Loucy (cell line): ENCODE measurements at regions not wholly inside any gene's neighbourhood (a gene's known extent, or its start where the extent isn't known, plus 50 kb on each side); places are given as distances from the start of the nearest gene placed in this dataset.

ENCODE experiments used
- H2AFZ ChIP-seq: fragments of 200-600 bp; sonication (generic); 2 replicates; pipeline ENCODE4 v1.6.0; 2016; ENCODE audit warnings: antibody characterized with exemption, mild to moderate bottlenecking, low read length, moderate library complexity
- H3F3A ChIP-seq: fragments of 200-600 bp; 2 replicates; pipeline ENCODE4 v1.6.0; 2016; ENCODE audit warnings: antibody characterized with exemption, low read depth, mild to moderate bottlenecking
- H3K27me3 ChIP-seq: fragments of 200-600 bp; sonication (generic); 2 replicates; pipeline ENCODE4 v1.6.1; 2014; ENCODE audit warnings: low read length, mild to moderate bottlenecking; ENCODE audit not compliant: insufficient read depth, poor library complexity, severe bottlenecking
- H3K36me3 ChIP-seq: fragments of 200-600 bp; sonication (generic); 2 replicates; pipeline ENCODE4 v1.6.1; 2016; ENCODE audit warnings: low read length; ENCODE audit not compliant: insufficient read depth
- H3K4me1 ChIP-seq: fragments of 200-600 bp; sonication (generic); 2 replicates; pipeline ENCODE4 v1.5.1; 2014; ENCODE audit warnings: low read length, mild to moderate bottlenecking; ENCODE audit not compliant: insufficient read depth, poor library complexity, severe bottlenecking
- H3K4me2 ChIP-seq: fragments of 200-600 bp; sonication (generic); 2 replicates; pipeline ENCODE4 v1.6.0; 2014; ENCODE audit warnings: antibody characterized with exemption, low read length, low read depth, mild to moderate bottlenecking; ENCODE audit not compliant: poor library complexity, severe bottlenecking
- H3K4me3 ChIP-seq: fragments of 200-600 bp; sonication (generic); 2 replicates; pipeline ENCODE4 v1.5.1; 2014; ENCODE audit warnings: low read length, mild to moderate bottlenecking, mixed read lengths; ENCODE audit not compliant: poor library complexity, severe bottlenecking
- H3K79me2 ChIP-seq: fragments of 200-600 bp; sonication (generic); 2 replicates; pipeline ENCODE4 v1.6.1; 2014; ENCODE audit warnings: low read length; ENCODE audit not compliant: insufficient read depth
- H3K9ac ChIP-seq: fragments of 200-600 bp; sonication (generic); 2 replicates; pipeline ENCODE4 v1.6.0; 2014; ENCODE audit warnings: mild to moderate bottlenecking, low read depth, low read length, moderate library complexity; ENCODE audit not compliant: poor library complexity, severe bottlenecking
- H3K9me2 ChIP-seq: fragments of 200-600 bp; sonication (generic); replicated peaks from 2 replicates; pipeline ENCODE4 v1.6.1; 2016; ENCODE audit warnings: low read depth, low read length, mixed read lengths
- H3K9me3 ChIP-seq: fragments of 200-600 bp; sonication (generic); 2 replicates; pipeline ENCODE4 v1.6.1; 2014; ENCODE audit warnings: mild to moderate bottlenecking, antibody characterized with exemption, low read length, low read depth; ENCODE audit not compliant: insufficient read depth
- H4K20me1 ChIP-seq: fragments of 200-600 bp; sonication (generic); 2 replicates; pipeline ENCODE4 v1.6.0; 2014; ENCODE audit warnings: antibody characterized with exemption, low read length, mild to moderate bottlenecking; ENCODE audit not compliant: insufficient read depth, poor library complexity, severe bottlenecking
- CTCF ChIP-seq: fragments of 200-600 bp; sonication (generic); conservative IDR thresholded peaks from 2 replicates; pipeline ENCODE4 v1.5.1; 2014; ENCODE audit warnings: mild to moderate bottlenecking, antibody characterized with exemption, low read length
- EZH2phosphoT487 ChIP-seq: fragments of 200-600 bp; IDR thresholded peaks from 2 replicates; pipeline ENCODE4 v1.6.1; 2018; ENCODE audit warnings: antibody characterized with exemption, mild to moderate bottlenecking, moderate library complexity, borderline replicate concordance

GRCh38 chr5:128673970-128674369, 135.9 kb upstream of the FBN2 start:
- H3K27me3 ChIP-seq, result no peaks in the 10 kb centered on the region
- TF ChIP-seq CTCF (no peak), EZH2phosphoT487 (no peak)
- no peaks in the 10 kb centered on the region for H3K4me1 ChIP-seq
- H4K20me1 ChIP-seq, result no peaks in the 10 kb centered on the region
- H3F3A ChIP-seq, result no peaks in the 10 kb centered on the region
- no peak overlapping the region for H3K4me2 ChIP-seq
- H3K9me3 ChIP-seq, result no peaks in the 10 kb centered on the region
- no peak overlapping the region for H3K9ac ChIP-seq
- H3K4me3 ChIP-seq, result no peak overlapping the region
- H2AFZ ChIP-seq, result no peak overlapping the region
- no peaks in the 10 kb centered on the region for H3K9me2 ChIP-seq
- no peaks in the 10 kb centered on the region for H3K79me2 ChIP-seq
- H3K36me3 ChIP-seq, result no peaks in the 10 kb centered on the region

GRCh38 chr5:128674837-128675446, 136.9 kb upstream of the FBN2 start:
- no peak for TF ChIP-seq EZH2phosphoT487
- TF ChIP-seq CTCF, result peak; percentile 65
- H4K20me1 ChIP-seq, result no peaks in the 10 kb centered on the region

GRCh38 chr5:128681096-128681495, 143.1 kb upstream of the FBN2 start:
- Histone ChIP-seq H3K9me2 (no peaks in the 10 kb centered on the region), H3K4me1 (no peaks in the 10 kb centered on the region), H2AFZ (no peak overlapping the region), H3K27me3 (no peaks in the 10 kb centered on the region), H4K20me1 (no peaks in the 10 kb centered on the region), H3K4me2 (no peak overlapping the region), H3K9ac (no peak overlapping the region), H3K4me3 (no peak overlapping the region), H3K9me3 (no peaks in the 10 kb centered on the region), H3K36me3 (no peaks in the 10 kb centered on the region), H3K79me2 (no peaks in the 10 kb centered on the region), H3F3A (no peaks in the 10 kb centered on the region)
- TF ChIP-seq CTCF (no peak), EZH2phosphoT487 (no peak)

More at GRCh38 chr5:128674837-128675446, 136.9 kb upstream of the FBN2 start:
- no peak overlapping the region for H3K4me3 ChIP-seq
- no peak overlapping the region for H3K9ac ChIP-seq
- H3K9me3 ChIP-seq, result no peaks in the 10 kb centered on the region
- H3K79me2 ChIP-seq, result no peaks in the 10 kb centered on the region
- no peaks in the 10 kb centered on the region for H3K27me3 ChIP-seq
- no peak overlapping the region for H2AFZ ChIP-seq
- H3K9me2 ChIP-seq, result no peaks in the 10 kb centered on the region
- H3K4me1 ChIP-seq, result no peaks in the 10 kb centered on the region
- H3K36me3 ChIP-seq, result no peaks in the 10 kb centered on the region
- no peak overlapping the region for H3K4me2 ChIP-seq
- H3F3A ChIP-seq, result no peaks in the 10 kb centered on the region
